ACHN (cell line): ENCODE measurements at regions not wholly inside any gene's neighbourhood (a gene's known extent, or its start where the extent isn't known, plus 50 kb on each side); places are given as distances from the start of the nearest gene placed in this dataset.

Experiments used
- DNase-seq: peaks from one replicate; pipeline ENCODE4 v3.0.0-alpha.2; 2015
- in situ Hi-C: cut with HindIII; loops from 2 replicates; pipeline ENCODE4 v1.10.0; 2017; ENCODE audit warnings: low sequenced_read_pairs, low pct_ligation_motif_present, low pct_unique_long_range_greater_than_20kb

DNA sequence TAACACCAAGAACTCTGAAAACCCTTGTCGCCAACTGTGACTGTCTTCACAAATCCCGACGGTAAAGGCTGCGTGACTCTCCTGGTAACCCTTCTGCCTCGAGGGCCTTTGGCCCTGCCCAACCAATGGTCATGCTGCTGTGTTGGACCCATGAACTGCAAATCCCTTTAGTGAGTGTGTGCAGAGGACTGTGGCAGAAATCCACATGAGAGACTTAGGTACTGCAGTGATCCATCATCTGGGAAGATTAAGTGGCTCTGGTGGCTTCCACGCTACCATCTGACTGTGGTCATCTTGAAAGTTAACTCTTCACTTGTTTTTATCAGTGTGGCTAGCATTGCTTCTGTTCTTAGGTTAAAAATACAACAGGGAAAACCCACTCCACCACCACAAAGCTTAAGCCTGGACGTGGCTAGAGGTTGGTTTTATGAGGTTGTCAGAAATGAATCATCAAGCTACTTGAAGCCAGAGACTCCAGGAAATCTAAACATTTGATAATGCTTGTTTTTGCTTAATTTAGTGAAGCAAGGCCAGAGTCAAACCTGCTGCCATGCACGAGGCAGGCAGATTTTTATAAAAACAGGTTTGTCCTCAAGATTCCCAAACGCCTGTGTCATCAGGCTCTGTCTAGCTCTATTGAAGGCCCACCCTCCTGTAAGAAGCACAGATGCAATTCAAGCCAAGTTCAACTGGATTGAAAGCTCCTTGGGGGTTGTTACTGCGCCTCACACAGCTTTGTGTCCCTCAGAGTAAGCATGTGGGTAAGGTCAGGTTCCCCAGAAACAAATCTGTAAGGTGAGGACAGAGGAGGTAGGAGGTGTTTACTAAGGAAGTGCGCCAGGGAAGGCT, 52.7 kb upstream of the ERCC6L2 start:
- peak; percentile 83 for DNase-seq
- in situ Hi-C loops = no loop called here

DNA sequence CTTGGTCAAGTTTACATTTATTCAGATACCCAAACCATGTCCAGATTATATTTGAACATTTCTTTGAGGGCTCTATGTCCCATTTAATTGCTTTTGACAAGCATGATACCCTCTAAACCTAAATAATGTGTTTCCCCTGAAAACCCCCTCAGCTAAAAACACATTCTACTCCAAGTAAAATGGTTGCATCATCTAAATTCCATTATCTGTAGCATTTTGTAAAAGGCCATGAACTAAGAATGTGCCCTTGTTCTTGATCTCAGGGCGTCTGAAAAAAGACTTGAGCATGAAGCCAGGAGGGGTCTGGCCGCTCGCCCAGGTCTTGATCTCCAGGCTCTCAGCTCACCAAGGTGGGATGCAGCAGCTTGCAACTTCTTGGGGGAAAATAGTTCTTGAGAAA, 53.5 kb upstream of the ERCC6L2 start:
- in situ Hi-C loops = no loop called here
- DNase-seq = no peak

DNA sequence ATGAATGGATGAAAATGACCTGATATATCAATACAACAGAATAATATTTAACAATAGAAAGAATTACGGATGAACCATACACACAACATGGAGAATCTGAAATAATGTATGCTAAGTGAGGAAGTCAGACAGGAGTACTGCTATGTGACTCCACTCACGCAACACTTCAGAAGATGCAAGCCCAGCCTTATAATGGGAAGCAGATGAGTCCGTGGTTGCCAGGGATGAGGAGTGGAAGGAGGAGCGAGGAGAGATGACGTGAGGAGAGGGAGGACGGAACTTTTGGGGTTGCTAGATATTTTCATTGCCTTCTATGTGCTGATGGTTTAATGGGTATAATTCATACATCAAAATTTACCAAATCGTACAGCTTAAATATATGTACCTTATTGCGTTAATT, 55.4 kb upstream of the ERCC6L2 start:
- no peak for DNase-seq
- in situ Hi-C loops = no loop called here

DNA sequence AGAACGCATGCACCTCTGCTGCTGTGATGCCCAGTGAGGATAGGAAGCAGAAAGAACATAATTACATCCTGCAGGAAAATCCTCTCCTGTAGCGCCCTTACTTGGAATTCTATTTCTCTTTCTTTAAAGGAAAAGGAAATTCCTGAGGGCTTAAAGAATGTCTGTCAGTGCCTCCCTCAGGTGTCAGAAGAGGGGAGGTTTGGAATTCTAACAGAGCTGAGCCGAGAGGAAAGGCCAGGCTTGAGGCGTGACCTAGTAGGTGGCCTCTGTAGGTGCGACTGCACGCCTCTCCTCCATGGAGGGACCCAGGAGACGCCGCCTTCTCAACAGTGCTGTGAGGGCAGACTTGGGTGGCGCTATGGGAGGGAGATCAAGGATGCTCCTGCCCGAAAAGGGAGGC, 55.9 kb upstream of the ERCC6L2 start:
- in situ Hi-C loops = no loop called here
- no peak for DNase-seq

DNA sequence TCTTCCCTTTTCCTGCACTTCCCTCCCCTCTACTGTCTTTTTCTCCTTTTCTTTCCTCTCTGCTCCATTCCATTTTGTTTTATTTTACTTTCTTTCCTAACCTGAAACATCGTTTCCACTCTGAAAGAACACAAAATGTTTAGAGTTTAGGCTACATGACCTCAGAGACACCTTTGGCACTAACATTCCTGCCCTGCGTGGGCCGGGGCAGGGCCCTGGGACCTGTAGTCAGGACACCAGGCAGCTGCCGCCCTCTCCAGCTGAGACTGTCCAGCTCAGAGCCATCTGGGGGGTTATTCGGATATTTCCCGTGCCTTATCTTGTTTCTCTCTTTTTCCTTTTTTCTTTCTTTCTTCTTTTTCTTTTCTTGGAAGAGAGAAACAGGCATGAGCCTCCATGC, 58.3 kb upstream of the ERCC6L2 start:
- DNase-seq = peak; percentile 14
- in situ Hi-C loops = no loop called here

DNA sequence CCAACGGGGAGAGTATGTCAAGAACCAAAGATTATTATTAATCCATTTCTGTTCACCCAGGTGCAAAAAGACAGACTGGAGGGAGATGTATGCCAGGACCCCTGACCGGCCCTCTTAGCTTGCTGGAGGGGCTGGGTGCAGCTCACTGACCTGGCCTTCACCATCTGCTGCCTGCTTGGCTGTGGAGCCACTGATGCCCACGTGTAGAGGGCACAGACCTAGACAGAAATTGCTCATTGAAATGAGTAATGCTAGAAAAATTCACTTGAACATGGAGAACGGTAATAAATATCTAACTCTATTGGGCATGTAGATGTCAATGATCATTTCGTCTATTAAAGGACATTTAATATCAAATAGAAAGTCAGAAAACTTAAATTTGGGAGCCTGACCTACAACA, 58.8 kb upstream of the ERCC6L2 start:
- peak; percentile 71 for DNase-seq
- in situ Hi-C loops = no loop called here

DNA sequence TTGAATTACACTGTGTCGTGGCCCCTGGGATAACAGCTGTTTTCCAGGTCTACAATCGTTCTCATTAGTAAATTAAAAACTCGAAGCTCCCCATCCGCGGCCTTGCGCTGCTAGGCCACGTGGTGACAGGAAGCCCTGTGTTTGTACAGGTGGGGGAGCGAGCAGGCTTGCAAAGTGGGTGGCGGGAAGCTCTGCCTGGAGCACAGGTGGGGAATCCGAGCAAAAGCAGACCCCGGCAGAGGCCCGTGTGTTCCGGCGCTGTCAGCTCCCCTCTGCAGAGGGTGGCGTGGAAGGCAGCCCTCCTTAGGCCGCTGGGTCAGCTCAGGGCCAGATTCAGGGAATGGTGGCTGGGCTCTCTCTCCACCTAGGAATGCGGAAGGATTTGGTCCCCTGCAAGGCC, 59.5 kb upstream of the ERCC6L2 start:
- DNase-seq = no peak
- in situ Hi-C loops = no loop called here

DNA sequence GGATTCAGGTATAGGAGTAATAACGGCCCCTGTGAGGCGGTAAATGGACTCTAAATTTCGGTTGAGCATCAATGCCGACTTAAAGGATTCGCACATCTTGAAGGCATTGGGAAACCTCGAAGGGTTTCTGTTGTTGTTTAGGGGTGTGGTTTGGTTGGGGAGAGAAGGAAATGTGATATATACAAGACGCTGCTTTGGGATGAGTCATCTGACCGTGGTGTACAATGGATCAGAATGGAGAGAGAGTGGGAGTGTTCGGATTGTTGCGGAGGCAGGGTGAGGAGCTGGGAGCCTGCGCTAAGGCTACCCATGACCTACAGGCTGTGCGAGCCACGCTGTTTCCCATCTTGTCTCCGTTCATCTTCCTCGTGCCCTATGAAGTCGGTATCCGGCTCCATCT, 60.4 kb upstream of the ERCC6L2 start:
- DNase-seq = no peak

DNA sequence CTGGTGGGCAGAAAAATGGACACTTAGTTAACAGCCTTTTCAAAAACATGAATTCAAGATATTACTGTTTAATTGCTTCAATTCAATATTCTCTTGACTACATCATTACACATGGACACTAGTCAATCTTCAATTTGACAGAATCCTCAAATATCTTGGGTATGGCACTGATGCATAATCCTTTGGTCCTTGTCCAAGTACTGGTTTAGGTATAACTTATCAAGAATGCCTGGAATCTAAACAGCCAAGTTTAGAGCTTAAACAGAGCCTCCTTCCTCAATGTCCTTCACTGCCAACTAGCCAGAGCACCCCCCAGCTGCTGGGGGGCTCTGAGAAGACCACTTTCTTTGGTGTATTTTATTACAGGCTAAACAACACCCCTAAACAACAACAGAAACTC, 61.6 kb upstream of the ERCC6L2 start:
- DNase-seq = peak; percentile 86
- in situ Hi-C loops = no loop called here

More for the DNA sequence above, 60.4 kb upstream of the ERCC6L2 start:
- in situ Hi-C loops = no loop called here

DNA sequence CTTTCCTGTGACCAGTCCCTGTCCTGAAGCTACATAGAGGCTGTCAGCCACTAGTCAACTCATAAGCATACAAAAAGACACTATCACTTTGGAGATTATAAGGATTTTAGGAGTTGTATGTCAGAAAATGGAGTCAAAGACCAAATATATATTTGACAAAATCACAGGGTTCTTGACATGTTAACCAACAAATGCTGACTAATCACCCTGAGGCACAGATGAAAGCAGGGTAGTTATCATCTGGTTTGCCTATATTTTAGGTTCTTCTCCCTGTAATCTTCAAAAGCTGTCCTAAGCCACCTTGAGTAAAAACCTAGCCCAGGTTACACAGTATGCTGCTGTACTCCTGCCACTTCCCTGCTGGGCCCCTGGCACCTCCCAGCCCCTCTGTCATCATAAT, 64.7 kb upstream of the ERCC6L2 start:
- in situ Hi-C loops = no loop called here
- DNase-seq = no peak

DNA sequence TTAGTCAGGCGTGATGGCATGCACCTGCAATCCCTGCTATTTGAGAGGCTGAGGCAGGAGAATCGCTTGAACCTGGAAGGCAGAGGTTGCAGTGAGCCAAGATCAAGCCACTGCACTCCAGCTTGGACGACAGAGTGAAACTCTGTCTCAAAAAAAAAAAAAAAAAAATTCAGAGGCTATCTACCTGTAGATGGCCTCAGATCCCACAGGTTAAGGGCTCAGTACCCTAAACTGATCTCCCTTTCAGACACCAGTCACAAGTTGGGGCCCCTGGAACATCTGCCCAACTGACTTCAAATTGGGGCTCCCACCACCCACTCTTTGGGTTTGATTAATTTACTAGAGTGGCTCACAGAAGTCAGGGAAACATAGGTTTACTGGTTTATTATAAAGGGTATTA, 65.4 kb upstream of the ERCC6L2 start:
- in situ Hi-C loops = no loop called here
- no peak for DNase-seq

DNA sequence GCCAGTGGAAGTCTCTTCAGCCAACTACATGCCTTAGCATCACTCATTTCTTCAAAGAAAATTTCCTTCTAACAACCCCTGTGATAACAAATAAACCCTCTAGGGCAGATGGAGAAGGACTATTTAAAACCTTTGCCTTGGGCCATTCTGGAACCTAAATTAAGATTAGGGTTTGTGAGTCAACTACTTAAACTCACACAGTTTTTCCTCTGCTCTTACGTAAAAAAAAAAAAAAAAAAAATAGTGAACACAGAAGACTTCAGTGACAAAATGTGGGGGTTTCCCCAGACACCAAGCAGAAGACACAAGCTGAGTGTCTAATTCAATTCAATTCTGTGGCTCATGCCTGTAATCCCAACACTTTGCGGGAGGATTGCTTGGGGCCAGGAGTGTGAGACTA, 65.8 kb upstream of the ERCC6L2 start:
- no peak for DNase-seq
- in situ Hi-C loops = no loop called here

DNA sequence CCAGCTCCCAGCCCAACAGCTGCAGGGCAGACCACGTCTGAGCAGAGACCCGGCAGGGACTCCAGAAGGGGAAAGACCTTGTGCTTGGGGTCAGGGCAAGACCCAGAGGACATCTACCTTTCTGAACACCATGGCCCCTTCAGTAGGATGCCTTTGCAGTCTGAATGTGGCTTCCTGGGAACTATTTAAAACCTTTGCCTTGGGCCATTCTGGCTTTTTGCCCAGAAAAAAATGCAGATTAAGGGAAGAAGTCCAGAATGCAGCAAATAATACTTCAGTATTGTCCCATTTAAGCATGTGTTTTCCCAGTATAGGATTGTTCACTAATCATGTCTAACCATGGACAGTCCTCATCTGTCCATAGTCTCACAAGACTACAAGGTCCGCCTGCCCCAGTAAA, 67.5 kb upstream of the ERCC6L2 start:
- in situ Hi-C loops = no loop called here
- DNase-seq = no peak

DNA sequence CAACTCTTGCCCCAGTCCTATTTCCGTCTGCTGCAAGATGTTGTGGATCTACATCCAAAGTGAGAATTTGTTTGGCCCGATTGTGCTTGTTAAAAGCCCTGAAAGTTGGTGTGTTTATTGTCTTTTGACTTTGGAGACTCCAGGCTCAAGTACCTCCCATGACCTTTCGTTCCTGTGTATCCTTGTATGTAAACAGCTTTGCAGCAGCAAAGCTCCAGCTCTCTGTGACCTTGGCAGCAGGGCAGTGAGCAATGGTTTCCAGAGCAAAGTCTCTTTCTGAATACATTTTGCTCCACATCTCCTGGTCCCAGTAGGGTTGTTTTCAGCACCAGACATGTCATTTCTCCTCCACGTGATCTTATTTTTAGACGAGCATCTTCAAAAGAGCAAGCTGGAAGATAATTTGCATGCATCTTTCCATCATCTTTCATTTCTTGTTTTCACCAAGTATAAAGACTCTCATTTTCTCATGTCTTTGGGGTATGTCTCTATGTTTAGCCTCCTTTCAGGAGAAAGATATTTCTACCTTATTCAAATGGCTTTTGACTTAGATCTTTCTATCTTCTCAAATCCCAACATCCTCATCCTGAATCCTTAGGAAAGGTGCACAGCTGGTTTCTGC, 68.1 kb upstream of the ERCC6L2 start:
- no peak for DNase-seq
- in situ Hi-C loops = no loop called here

DNA sequence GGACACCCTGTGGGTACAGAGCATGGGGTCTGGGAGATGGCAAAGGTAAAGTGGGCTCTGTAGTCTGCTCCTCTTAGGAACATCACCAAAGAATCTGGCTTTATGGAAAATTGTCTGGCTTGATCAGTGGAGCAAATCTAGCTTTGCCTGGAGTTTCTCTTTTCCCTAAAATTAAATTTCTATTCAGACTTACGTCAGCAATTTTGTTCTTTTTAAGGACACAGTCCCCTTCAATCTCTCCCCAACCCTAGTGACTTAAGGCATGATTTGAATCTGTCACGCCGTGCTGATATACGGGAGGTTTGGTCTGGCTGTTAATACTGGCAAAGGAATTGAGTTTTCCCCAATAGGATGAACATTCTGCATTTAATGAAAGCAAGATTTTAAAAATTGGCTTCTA, 72.3 kb upstream of the ERCC6L2 start:
- in situ Hi-C loops = no loop called here

DNA sequence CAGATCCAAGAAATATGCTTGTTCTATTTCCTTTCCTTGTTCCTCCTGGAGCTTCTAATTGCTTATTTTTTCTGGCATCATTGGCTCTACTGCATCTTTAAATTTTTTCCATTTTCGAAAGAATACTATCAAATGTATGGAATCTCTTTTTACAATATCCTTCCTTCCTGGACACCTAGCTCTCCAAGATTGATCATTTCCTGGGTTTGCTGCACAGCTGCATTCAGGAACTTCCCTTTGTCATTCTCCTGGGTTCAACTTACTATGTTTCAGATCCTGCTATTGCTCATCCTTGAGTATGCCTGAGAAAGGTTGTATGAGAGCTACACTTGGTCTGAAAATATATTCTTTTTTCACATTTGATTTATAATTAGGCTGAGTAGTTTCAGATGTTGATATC, 73.7 kb upstream of the ERCC6L2 start:
- DNase-seq = no peak
- in situ Hi-C loops = no loop called here

More for the DNA sequence above, 72.3 kb upstream of the ERCC6L2 start:
- no peak for DNase-seq

DNA sequence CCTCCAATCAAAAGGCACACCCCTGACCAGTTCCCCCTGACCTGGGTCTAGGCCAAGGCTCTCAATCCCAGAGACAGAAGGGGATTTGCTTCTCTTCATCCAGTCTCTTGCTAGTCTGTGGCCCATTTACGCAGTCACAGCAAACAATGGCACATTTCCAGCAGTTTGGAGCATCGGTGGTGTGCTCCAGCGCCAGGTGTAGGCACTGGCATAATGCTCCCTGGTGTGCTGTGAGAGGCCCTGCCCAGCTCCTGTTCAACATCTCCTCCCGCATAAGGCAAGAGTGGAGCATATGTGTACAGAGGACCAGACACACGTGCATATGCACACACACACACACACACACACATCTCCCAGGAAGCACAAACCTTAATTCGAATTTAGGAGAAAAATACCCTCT, 79.5 kb upstream of the ERCC6L2 start:
- no peak for DNase-seq
- in situ Hi-C loops = no loop called here

DNA sequence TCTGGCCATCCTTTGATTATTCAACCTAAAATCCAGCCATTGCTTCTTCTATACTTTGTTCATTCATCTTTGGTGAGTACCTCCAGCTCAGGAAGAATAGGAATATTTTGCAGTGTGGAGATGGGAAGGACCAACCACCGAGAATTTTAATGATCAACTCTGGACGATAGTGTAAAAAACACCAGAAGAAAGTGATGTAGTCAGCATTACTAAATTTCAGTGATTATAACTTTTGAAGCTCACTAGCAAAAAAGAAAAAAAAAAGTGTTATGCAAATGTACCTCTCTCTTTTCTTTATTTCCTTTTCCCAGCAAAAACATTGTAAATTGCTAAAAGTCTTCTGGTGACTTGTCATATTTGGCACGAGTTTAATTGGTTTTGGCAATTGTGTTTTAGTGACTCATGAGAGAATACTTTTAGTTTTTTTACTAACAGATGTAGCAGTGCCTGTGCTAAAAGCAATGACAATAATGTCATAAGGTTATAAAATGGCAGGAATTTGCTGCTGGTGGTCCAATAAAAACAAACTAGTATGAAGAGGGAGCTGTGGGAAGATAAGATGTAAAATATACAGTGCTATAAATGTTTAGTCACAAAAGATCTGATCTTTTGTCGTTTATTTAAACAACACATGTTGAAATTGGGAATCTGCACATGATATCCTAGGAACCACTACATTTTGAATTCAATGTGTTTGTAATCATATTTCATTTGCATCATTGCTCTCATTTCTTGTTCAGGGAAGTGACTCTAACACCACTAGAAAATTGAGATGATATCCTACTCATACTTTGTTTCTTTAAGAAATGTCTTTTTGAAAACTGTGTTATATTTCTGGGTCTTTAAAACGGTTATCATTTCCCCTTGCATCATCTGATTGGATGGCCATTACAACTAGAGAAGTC, 81.3 kb upstream of the ERCC6L2 start:
- in situ Hi-C loops = no loop called here
- peak; percentile 52 for DNase-seq

DNA sequence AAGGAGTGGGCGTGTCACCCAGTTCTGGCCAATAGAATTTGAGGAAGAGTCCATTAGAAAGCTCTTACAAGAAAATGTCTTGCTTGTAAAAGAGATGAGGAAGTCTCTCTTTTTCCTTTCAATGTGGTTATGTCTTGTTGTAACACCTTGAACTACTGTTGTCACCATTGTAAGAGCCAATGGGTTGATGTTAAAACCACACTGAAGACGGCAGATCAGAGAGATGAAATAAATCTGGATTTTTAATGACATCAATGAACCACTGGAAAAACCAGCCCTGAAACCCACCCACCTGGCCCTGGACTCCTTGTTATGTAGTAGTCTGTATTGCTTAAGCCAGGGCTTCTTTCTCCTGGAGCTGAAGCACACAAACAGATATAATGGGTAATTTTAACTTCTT, 83.8 kb upstream of the ERCC6L2 start:
- in situ Hi-C loops = no loop called here
- DNase-seq = no peak
